ENCODE measurements at regions not wholly inside any gene's neighbourhood (a gene's known extent, or its start where the extent isn't known, plus 50 kb on each side); places are given as distances from the start of the nearest gene placed in this dataset. TPM values are rescaled to one million over a fixed set of nuclear protein-coding genes. Genes with fewer than 3 reads are reported as not detected.

Small RNA genes in the stretch of these regions (small RNA-seq; reads per million reads assigned to genes)
- not detected for gene TRBV22OR9-2 (ENCODE audit: low replicate concordance)
- gene TRBV26OR9-2 (ENCODE audit: low replicate concordance), result not detected
